ENCODE measurements at regions not wholly inside any gene's neighbourhood (a gene's known extent, or its start where the extent isn't known, plus 50 kb on each side); places are given as distances from the start of the nearest gene placed in this dataset.

GRCh38 chr22:25447067-25447685 lies 117.3 kb upstream of the GRK3 start:
- H3K23me2 ChIP-seq (ENCODE audit: low read depth, low read length), result peaks cover 3% of the 10 kb centered on the region; the same call in 1 of the 2 replicates
- H3K27ac ChIP-seq (ENCODE audit: low read depth, low read length), result no peak overlapping the region
- H3K79me2 ChIP-seq (ENCODE audit: control insufficient read depth in 1 of 2, insufficient read depth in 2 of 2, low read length in 2 of 2), result peaks cover 19 to 43% of the 10 kb centered on the region in 2 experiments
- no peak overlapping the region for H4K91ac ChIP-seq (replicated peaks; ENCODE audit: insufficient read length, low read length)
- no peak overlapping the region for H2AK5ac ChIP-seq (ENCODE audit: low read depth, low read length)
- 0 out of 8 replicates have a peak overlapping the region, but pooled peaks of 1 of the 4 experiments have one; percentile 92 for H3K4me3 ChIP-seq (ENCODE audit: extremely low read depth in 1 of 4, insufficient read depth in 2 of 4, low read depth in 3 of 4, low read length in 4 of 4)
- H4K20me1 ChIP-seq (replicated peaks in 1 of 2; ENCODE audit: control insufficient read depth in 1 of 2, insufficient read depth in 2 of 2, low read length in 2 of 2), result peaks cover 2 to 4% of the 10 kb centered on the region in 2 experiments
- peak overlapping the region; percentile 97 for H2AFZ ChIP-seq (ENCODE audit: low read length)
- 68% methylated on average over 4 of the region's 4 CpGs; no CpG with 5 or more reads in 1 of the 2 experiments for WGBS, 2 experiments (ENCODE audit: extremely low coverage in 1 of 2, insufficient coverage in 1 of 2, insufficient read length in 1 of 2, insufficient replicate concordance in 2 of 2, low coverage in 1 of 2, low lambda C conversion rate in 2 of 2, missing lambda C conversion rate in 1 of 2)
- no peaks in the 10 kb centered on the region for H3K27me3 ChIP-seq (replicated peaks in 1 of 4; ENCODE audit: control insufficient read depth in 3 of 4, extremely low read depth in 1 of 4, insufficient read depth in 3 of 4, low read length in 3 of 4)
- H3K23ac ChIP-seq (ENCODE audit: insufficient read length), result no peak overlapping the region
- H2BK12ac ChIP-seq (ENCODE audit: low read depth, low read length), result peak overlapping the region; percentile 62; the same call in 1 of the 2 replicates
- no peak overlapping the region for H4K8ac ChIP-seq (ENCODE audit: extremely low read depth, insufficient read depth, low read length)
- no peak overlapping the region for H3K56ac ChIP-seq (replicated peaks; ENCODE audit: insufficient read length, low read depth, low read length)
- peak overlapping the region; percentile 22; the same call in 1 of the 2 replicates for H2BK15ac ChIP-seq (ENCODE audit: low read length)
- CTCF ChIA-PET (ENCODE audit: partially characterized antibody), result interaction anchor here (0.6 to 1.8 kb wide), 21 partner anchors 9 to 1679 kb away, joined by 3 to 12 read pairs (median 3); partner anchors contain the start of gene CHCHD10
- no peak overlapping the region for H3K4ac ChIP-seq (replicated peaks; ENCODE audit: insufficient read length, low read depth, low read length)
- peak overlapping the region; percentile 16 for H4K5ac ChIP-seq (ENCODE audit: insufficient read length, low read depth, low read length)
- no peak overlapping the region for H3K18ac ChIP-seq (ENCODE audit: extremely low read depth, low read length)
- no peak overlapping the region for H3K9ac ChIP-seq (replicated peaks in 1 of 4; ENCODE audit: extremely low read depth in 1 of 4, low read depth in 3 of 4, low read length in 3 of 4)
- H3K36me3 ChIP-seq (ENCODE audit: control insufficient read depth in 2 of 4, insufficient read depth in 4 of 4, low read length in 3 of 4), result no peaks in the 10 kb centered on the region
- POLR2A ChIA-PET (ENCODE audit: partially characterized antibody), result interaction anchor here (1.0 to 1.3 kb wide), 2 partner anchors 10 to 62 kb away, joined by 3 to 4 read pairs; no protein-coding TSS in a partner anchor
- no peaks in the 10 kb centered on the region for H3K9me3 ChIP-seq (ENCODE audit: insufficient read depth in 2 of 2, low read depth in 1 of 2, low read length in 1 of 2)
- H3K79me1 ChIP-seq (ENCODE audit: low read depth, low read length), result no peaks in the 10 kb centered on the region; the same call in 1 of the 2 replicates
- no peak for FAIRE-seq
- no peak overlapping the region; the same call in 1 of the 2 replicates for H2BK20ac ChIP-seq (ENCODE audit: low read length)
- H3K4me2 ChIP-seq (ENCODE audit: insufficient read depth in 1 of 2, low read depth in 2 of 2, low read length in 2 of 2), result peak overlapping the region in 1 of 2 experiments; percentile 19; a peak in 1 of 4 replicates
- no peak for DNase-seq (ENCODE audit: low read depth in 1 of 2, low spot score in 2 of 2)
- no peak overlapping the region for H2BK120ac ChIP-seq (replicated peaks; ENCODE audit: low read depth, low read length)
- H3K4me1 ChIP-seq (replicated peaks in 1 of 4; ENCODE audit: control insufficient read depth in 3 of 4, insufficient read depth in 4 of 4, low read length in 3 of 4), result peaks cover 0 to 5% (median 0%) of the 10 kb centered on the region in 4 experiments; a peak in 3 of 7 replicates
- no peak overlapping the region for H3K14ac ChIP-seq (ENCODE audit: insufficient read length)
- H2BK5ac ChIP-seq (ENCODE audit: low read depth, low read length), result no peak overlapping the region
- TF ChIP-seq MAX (IDR thresholded peaks at IDR 0.05), result no peak
- no peak for TF ChIP-seq CREB1 (IDR thresholded peaks at IDR 0.05)
- TF ChIP-seq CBX8 (IDR thresholded peaks at IDR 0.05; ENCODE audit: borderline replicate concordance, low read depth, low read length), result no peak
- TF ChIP-seq SP4 (IDR thresholded peaks at IDR 0.05; ENCODE audit: low read length), result no peak
- TF ChIP-seq RXRA (IDR thresholded peaks at IDR 0.05; ENCODE audit: insufficient read depth, low read depth, low read length), result no peak
- no peak for TF ChIP-seq HDAC6 (IDR thresholded peaks at IDR 0.05; ENCODE audit: low read depth, low read length)
- TF ChIP-seq JUND (IDR thresholded peaks at IDR 0.05; ENCODE audit: low read length), result no peak
- no peak for TF ChIP-seq SP1 (IDR thresholded peaks at IDR 0.05; ENCODE audit: low read depth, low read length)
- no peak for TF ChIP-seq NANOG (IDR thresholded peaks at IDR 0.05; ENCODE audit: insufficient read depth, low read depth, low read length, poor library complexity, severe bottlenecking)
- TF ChIP-seq ZNF274 (IDR thresholded peaks at IDR 0.05; ENCODE audit: borderline replicate concordance, extremely low read depth, low read length), result no peak
- no peak for TF ChIP-seq FOSL1 (IDR thresholded peaks at IDR 0.05; ENCODE audit: insufficient read depth, low read depth, low read length)
- TF ChIP-seq RFX5 (IDR thresholded peaks at IDR 0.05; ENCODE audit: borderline replicate concordance, low read depth, low read length), result no peak
- TF ChIP-seq TAF1 (IDR thresholded peaks at IDR 0.05; ENCODE audit: low read depth, low read length), result no peak
- TF ChIP-seq KDM1A (IDR thresholded peaks at IDR 0.05; ENCODE audit: borderline replicate concordance, low read length), result no peak

Measured in H1 (cell line).